Right lobe of liver (tissue), 4 donors: ENCODE measurements at regions not wholly inside any gene's neighbourhood (a gene's known extent, or its start where the extent isn't known, plus 50 kb on each side); places are given as distances from the start of the nearest gene placed in this dataset.

Experiments
- CTCF ChIP-seq, 4 donors: fragments of 200-600 bp in 3 of 4; fragments of 450-650 bp in 1 of 4; IDR thresholded peaks; one replicate each; pipeline versions ENCODE4 v1.5.1 to v1.8.0; 2016 to 2022; ENCODE audit warnings: antibody characterized with exemption in 4 of 4, mild to moderate bottlenecking in 2 of 4
- POLR2A ChIP-seq: fragments of 450-650 bp; IDR thresholded peaks from one replicate; pipeline ENCODE4 v1.6.1; 2017; ENCODE audit warnings: antibody characterized with exemption, mild to moderate bottlenecking
- donor health status: DM: no; HTN: no; CAD: no.
- donor health status: DM: no; HTN: no; CAD: no.
- donor health status: DM: no; HTN: yes; CAD: no.

DNA sequence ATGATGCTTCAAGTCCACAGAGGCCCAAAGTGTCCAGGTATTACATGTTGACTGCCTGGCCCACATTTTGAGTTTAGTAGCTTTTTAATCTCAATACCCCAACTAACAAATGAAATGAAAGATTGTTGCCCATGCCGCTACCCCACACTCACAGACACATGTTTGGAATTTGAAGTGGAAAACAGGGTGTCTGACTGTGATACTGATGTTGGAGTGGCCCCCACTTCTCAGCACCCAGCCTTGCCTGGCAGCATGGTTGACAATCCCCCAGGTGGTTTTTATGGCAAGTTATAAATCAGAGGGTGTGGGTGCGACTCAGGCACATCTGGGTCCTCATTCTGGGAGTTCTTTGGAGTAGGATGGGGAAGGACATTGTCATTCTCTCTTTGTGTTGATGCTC, 314.7 kb upstream of the ZNF32 start:
- TF ChIP-seq CTCF (IDR thresholded peaks at IDR 0.05): no peak
- no peak for TF ChIP-seq POLR2A
